HCT116 (cell line): ENCODE measurements at regions not wholly inside any gene's neighbourhood (a gene's known extent, or its start where the extent isn't known, plus 50 kb on each side); places are given as distances from the start of the nearest gene placed in this dataset.

Experiments used
- ATAC-seq: fragments of 200-7000 bp; cut with Tn5 transposase; 2 replicates; pipeline ENCODE4 v1.9.1; 2020; ENCODE audit warnings: mild to moderate bottlenecking, moderate library complexity
- BruUV-seq: library from RNA; stranded (reverse); fragments of 400-500 nt; replicated peaks from 2 replicates; lab custom pipeline; 2021; lab: Mats Ljungman, UMichigan
- CTCF ChIA-PET: fragments of 300-600 bp; sonication (Branson Sonifier 250); formaldehyde crosslinking; loops from one replicate; lab custom pipeline; 2021; ENCODE audit warnings: antibody characterized with exemption; lab: Charles Lee
- POLR2A ChIA-PET: fragments of 300-600, 350-600 bp; sonication (Branson Sonifier 250); formaldehyde crosslinking; loops from one replicate; lab custom pipeline; 2021; ENCODE audit warnings: antibody characterized with exemption; lab: Charles Lee
- RAD21 ChIA-PET, 2 experiments: fragments of 300-600 bp; sonication (Branson Sonifier 250); formaldehyde crosslinking; loops; one replicate each; lab custom pipeline; 2023; ENCODE audit warnings: low total read pairs in 2 of 2; ENCODE audit not compliant: uncharacterized antibody in 2 of 2, unreplicated experiment in 2 of 2, low non-redundant PET in 1 of 2; lab: Charles Lee
- DNase-seq: peaks from one replicate; pipeline ENCODE4 v3.0.0-alpha.2; 2010; ENCODE audit warnings: low read depth, low spot score
- H2AFZ ChIP-seq: fragments of 200-600 bp; shearing (Covaris generic), sonication (generic); 2 replicates; pipeline ENCODE4 v1.6.1; 2017; ENCODE audit warnings: low read depth, mixed run types, mixed read lengths, antibody characterized with exemption, low read length; ENCODE audit not compliant: poor library complexity, severe bottlenecking
- H3K27ac ChIP-seq: 2 replicates; pipeline ENCODE4 v1.5.1; 2012; ENCODE audit warnings: low read depth, low read length
- H3K27me3 ChIP-seq: fragments of 200-600 bp; sonication (generic); 2 replicates; pipeline ENCODE4 v1.6.1; 2016; ENCODE audit warnings: mixed run types, low read length, mixed read lengths; ENCODE audit not compliant: insufficient read depth
- H3K36me3 ChIP-seq, 2 experiments: fragments of 200-500 bp in 1 of 2; fragments of 200-600 bp in 1 of 2; sonication (Bioruptor generic) in 1 of 2; sonication (generic) in 1 of 2; 2 replicates each; pipeline versions ENCODE4 v1.5.1 to v1.6.1; 2014 to 2016; ENCODE audit warnings: low read length in 2 of 2, inconsistent platforms in 1 of 2, mixed read lengths in 1 of 2, mixed run types in 1 of 2; ENCODE audit not compliant: insufficient read depth in 2 of 2, control insufficient read depth in 1 of 2
- H3K4me1 ChIP-seq, 2 experiments: fragments of 200-600 bp in 1 of 2; sonication (generic) in 1 of 2; 2 replicates each; pipeline versions ENCODE4 v1.5.1 to v1.6.1; 2012 to 2017; ENCODE audit warnings: low read length in 2 of 2, inconsistent platforms in 1 of 2, mild to moderate bottlenecking in 1 of 2, mixed read lengths in 1 of 2, mixed run types in 1 of 2, moderate library complexity in 1 of 2; ENCODE audit not compliant: insufficient read depth in 2 of 2, control insufficient read depth in 1 of 2
- H3K4me2 ChIP-seq: fragments of 200-600 bp; sonication (generic); 2 replicates; pipeline ENCODE4 v1.6.1; 2017; ENCODE audit warnings: mixed run types, low read length, mixed read lengths
- H3K4me3 ChIP-seq, 2 experiments: fragments of 200-600 bp in 1 of 2; sonication (generic) in 1 of 2; replicated peaks in 1 of 2; 2 replicates each; pipeline ENCODE4 v1.5.1; 2011 to 2016; ENCODE audit warnings: low read length in 2 of 2, control low read depth in 1 of 2, low read depth in 1 of 2, mild to moderate bottlenecking in 1 of 2, mixed read lengths in 1 of 2, mixed run types in 1 of 2
- H3K79me2 ChIP-seq: fragments of 200-600 bp; sonication (generic); 2 replicates; pipeline ENCODE4 v1.6.1; 2017; ENCODE audit warnings: mild to moderate bottlenecking, mixed run types, low read length, moderate library complexity, mixed read lengths; ENCODE audit not compliant: insufficient read depth
- H3K9ac ChIP-seq: fragments of 200-600 bp; sonication (generic); 2 replicates; pipeline ENCODE4 v1.6.1; 2016; ENCODE audit warnings: low read length, mixed read lengths
- H3K9me2 ChIP-seq: fragments of 200-600 bp; sonication (generic), shearing (Covaris generic); 2 replicates; pipeline ENCODE4 v1.6.1; 2017; ENCODE audit warnings: mixed run types, mild to moderate bottlenecking, moderate library complexity; ENCODE audit not compliant: insufficient read depth
- H3K9me3 ChIP-seq, 2 experiments: fragments of 200-500 bp in 1 of 2; fragments of 200-600 bp in 1 of 2; sonication (Bioruptor generic) in 1 of 2; sonication (generic) in 1 of 2; 2 replicates each; pipeline ENCODE4 v1.6.1; 2014 to 2017; ENCODE audit warnings: low read length in 2 of 2, mixed read lengths in 2 of 2, inconsistent platforms in 1 of 2, low read depth in 1 of 2, mild to moderate bottlenecking in 1 of 2, mixed run types in 1 of 2, moderate library complexity in 1 of 2; ENCODE audit not compliant: control insufficient read depth in 1 of 2, insufficient read depth in 1 of 2
- H4K20me1 ChIP-seq: fragments of 200-600 bp; sonication (generic), shearing (Covaris generic); 2 replicates; pipeline ENCODE4 v1.6.1; 2017; ENCODE audit warnings: mixed run types, mild to moderate bottlenecking, moderate library complexity; ENCODE audit not compliant: insufficient read depth
- ATF3 ChIP-seq: IDR thresholded peaks from 2 replicates; pipeline ENCODE4 v1.6.1; 2012
- CBX3 ChIP-seq: IDR thresholded peaks from 2 replicates; pipeline ENCODE4 v1.6.1; 2012; ENCODE audit warnings: low read depth
- CEBPB ChIP-seq: IDR thresholded peaks from 2 replicates; pipeline ENCODE4 v1.6.1; 2012; ENCODE audit warnings: low read depth
- CTCF ChIP-seq, 3 experiments: fragments of 200-600 bp in 1 of 3; sonication (generic) in 1 of 3; IDR thresholded peaks in 2 of 3; conservative IDR thresholded peaks in 1 of 3; 2 replicates each; pipeline ENCODE4 v1.5.1; 2012 to 2017; ENCODE audit warnings: low read depth in 2 of 3, low read length in 2 of 3, antibody characterized with exemption in 1 of 3, borderline replicate concordance in 1 of 3, control low read depth in 1 of 3, mild to moderate bottlenecking in 1 of 3, mixed read lengths in 1 of 3, mixed run types in 1 of 3, moderate library complexity in 1 of 3; ENCODE audit not compliant: insufficient read depth in 1 of 3
- ELF1 ChIP-seq: IDR thresholded peaks from 2 replicates; pipeline ENCODE4 v1.6.1; 2012; ENCODE audit warnings: low read depth, borderline replicate concordance
- EZH2 ChIP-seq: fragments of 200-600 bp; sonication (generic); IDR thresholded peaks from 2 replicates; pipeline ENCODE4 v1.6.1; 2017; ENCODE audit warnings: antibody characterized with exemption, mixed run types
- EZH2phosphoT487 ChIP-seq: fragments of 200-600 bp; IDR thresholded peaks from 2 replicates; pipeline ENCODE4 v1.6.1; 2018; ENCODE audit warnings: antibody characterized with exemption, borderline replicate concordance
- FOSL1 ChIP-seq: IDR thresholded peaks from 2 replicates; pipeline ENCODE4 v1.6.1; 2012; ENCODE audit warnings: low read depth
- JUND ChIP-seq: IDR thresholded peaks from 2 replicates; pipeline ENCODE4 v1.6.1; 2012
- MAX ChIP-seq: IDR thresholded peaks from 2 replicates; pipeline ENCODE4 v1.6.1; 2012
- POLR2A ChIP-seq: IDR thresholded peaks from 2 replicates; pipeline ENCODE4 v1.7.0; 2011; ENCODE audit warnings: borderline replicate concordance; ENCODE audit not compliant: insufficient read depth, insufficient read length; ENCODE audit errors: extremely low read depth
- POLR2AphosphoS5 ChIP-seq: IDR thresholded peaks from 2 replicates; pipeline ENCODE4 v1.6.1; 2011; ENCODE audit warnings: mild to moderate bottlenecking, low read depth, low read length, moderate library complexity
- RAD21 ChIP-seq: IDR thresholded peaks from 2 replicates; pipeline ENCODE4 v1.6.1; 2012; ENCODE audit warnings: low read depth, mild to moderate bottlenecking
- REST ChIP-seq: IDR thresholded peaks from 2 replicates; pipeline ENCODE4 v1.6.1; 2012; ENCODE audit warnings: low read depth
- SIN3A ChIP-seq: IDR thresholded peaks from 2 replicates; pipeline ENCODE4 v1.6.1; 2012; ENCODE audit warnings: low read depth
- TCF7L2 ChIP-seq: IDR thresholded peaks from 2 replicates; pipeline ENCODE4 v1.7.0; 2011; ENCODE audit warnings: borderline replicate concordance, inconsistent platforms; ENCODE audit not compliant: insufficient read depth, insufficient read length; ENCODE audit errors: extremely low read depth
- YY1 ChIP-seq: IDR thresholded peaks from 2 replicates; pipeline ENCODE4 v1.6.1; 2011; ENCODE audit warnings: low read length, low read depth, moderate library complexity, mild to moderate bottlenecking; ENCODE audit not compliant: insufficient replicate concordance; ENCODE audit errors: extremely low read depth
- ZBTB33 ChIP-seq: IDR thresholded peaks from 2 replicates; pipeline ENCODE4 v1.6.1; 2011; ENCODE audit warnings: mild to moderate bottlenecking, low read length, moderate library complexity; ENCODE audit not compliant: insufficient replicate concordance; ENCODE audit errors: extremely low read depth
- ZFX ChIP-seq: fragments of 450-650 bp; IDR thresholded peaks from 2 replicates; pipeline ENCODE4 v1.6.1; 2017
- intact Hi-C: fragments of 100-400 bp; cut with micrococcal nuclease; formaldehyde crosslinking; loops from 2 replicates; pipeline ENCODE4 v1.10.0; 2022

- no peak for TF ChIP-seq SIN3A
- no peak for TF ChIP-seq MAX
- TF ChIP-seq JUND = no peak
Observed at GRCh38 chr17:56672195-56672594, 78.7 kb downstream of the NOG start (continued).

- Histone ChIP-seq H3K4me1 (peaks cover 0 to 10% of the 10 kb centered on the region in 2 experiments; a peak in 1 of 4 replicates), H3K9me3 (no peaks in the 10 kb centered on the region), H3K9me2 (no peaks in the 10 kb centered on the region), H3K4me2 (no peak overlapping the region), H3K36me3 (no peaks in the 10 kb centered on the region), H4K20me1 (no peaks in the 10 kb centered on the region), H3K27ac (no peak overlapping the region), H3K27me3 (peaks cover 12% of the 10 kb centered on the region; the same call in 1 of the 2 replicates), H3K9ac (no peak overlapping the region), H3K79me2 (no peaks in the 10 kb centered on the region), H2AFZ (no peak overlapping the region), H3K4me3 (no peak overlapping the region)
- DNase-seq (no peak), ATAC-seq (no peak)
- ChIA-PET POLR2A (no interaction called here), CTCF (interaction anchor here (1.4 to 1.6 kb wide), 2 partner anchors 41 to 175 kb away, joined by 4 to 5 read pairs; no protein-coding TSS in a partner anchor), RAD21 (no interaction called here)
- intact Hi-C loops = no loop called here
- BruUV-seq = no TSS peak
- TF ChIP-seq POLR2AphosphoS5 = no peak
- TF ChIP-seq CBX3 = no peak
- no peak for TF ChIP-seq ZFX
- TF ChIP-seq FOSL1 = no peak
- no peak for TF ChIP-seq ATF3
- no peak for TF ChIP-seq POLR2A
- no peak for TF ChIP-seq RAD21
- no peak for TF ChIP-seq CEBPB
- no peak for TF ChIP-seq EZH2
- no peak for TF ChIP-seq YY1
- TF ChIP-seq REST = no peak
- no peak for TF ChIP-seq CTCF (IDR thresholded peaks at IDR 0.05 in 2 of 3, conservative IDR thresholded peaks at IDR 0.05 in 1 of 3; ENCODE audit: borderline replicate concordance in 1 of 3, insufficient read depth in 1 of 3, low read depth in 2 of 3, low read length in 2 of 3)
- no peak for TF ChIP-seq SIN3A
- no peak for TF ChIP-seq ELF1
- no peak for TF ChIP-seq TCF7L2
- no peak for TF ChIP-seq EZH2phosphoT487
- TF ChIP-seq ZBTB33 = no peak
Observed at GRCh38 chr17:56674401-56674925, 81.0 kb downstream of the NOG start.
